HG03521 (cell line): ENCODE measurements at regions not wholly inside any gene's neighbourhood (a gene's known extent, or its start where the extent isn't known, plus 50 kb on each side); places are given as distances from the start of the nearest gene placed in this dataset.
"Not testable (repeated sequence)": the region's sequence is repeated elsewhere in the genome, so short reads cannot be mapped to it uniquely, and the experiment has no call there.

Experiments used
- ATAC-seq: cut with Tn5 transposase; IDR thresholded peaks from one replicate; pipeline ENCODE4 v1.9.1; 2021; ENCODE audit warnings: mild to moderate bottlenecking, moderate library complexity; ENCODE audit not compliant: unreplicated experiment

- ATAC-seq = no peak
Observed at GRCh38 chr1:48089356-48089891, 92.2 kb upstream of the TRABD2B start.

GRCh38 chr1:48084826-48085225 lies 87.6 kb upstream of the TRABD2B start:
- no peak for ATAC-seq

- no peak for ATAC-seq
Observed at GRCh38 chr1:48082271-48082962, 85.2 kb upstream of the TRABD2B start.

GRCh38 chr1:48080331-48081255 lies 83.4 kb upstream of the TRABD2B start:
- no peak for ATAC-seq

GRCh38 chr1:48079096-48079495 lies 81.9 kb upstream of the TRABD2B start:
- ATAC-seq = no peak

GRCh38 chr1:48077795-48078222 lies 80.6 kb upstream of the TRABD2B start:
- no peak for ATAC-seq

GRCh38 chr1:48076017-48076416 lies 78.8 kb upstream of the TRABD2B start:
- no peak for ATAC-seq

- no peak for ATAC-seq
Observed at GRCh38 chr1:48073798-48074530, 76.8 kb upstream of the TRABD2B start.

GRCh38 chr1:48071513-48071912 lies 74.3 kb upstream of the TRABD2B start:
- no peak for ATAC-seq

- ATAC-seq = no peak
Observed at GRCh38 chr1:48070396-48070750, 73.2 kb upstream of the TRABD2B start.

- ATAC-seq = no peak
Observed at GRCh38 chr1:48069662-48070395, 72.6 kb upstream of the TRABD2B start.

GRCh38 chr1:48068206-48068605 lies 71.0 kb upstream of the TRABD2B start:
- ATAC-seq = no peak

- ATAC-seq = no peak
Observed at GRCh38 chr1:48066936-48067335, 69.8 kb upstream of the TRABD2B start.

- not testable (repeated sequence) for ATAC-seq
Observed at GRCh38 chr1:48064693-48065092, 67.5 kb upstream of the TRABD2B start.

GRCh38 chr1:48062353-48062752 lies 65.2 kb upstream of the TRABD2B start:
- no peak for ATAC-seq

GRCh38 chr1:48061162-48062136 lies 64.3 kb upstream of the TRABD2B start:
- ATAC-seq = peak; percentile 49

- ATAC-seq = no peak
Observed at GRCh38 chr1:48059289-48059688, 62.1 kb upstream of the TRABD2B start.

- ATAC-seq = no peak
Observed at GRCh38 chr1:48058135-48059025, 61.2 kb upstream of the TRABD2B start.
